ENCODE measurements at regions not wholly inside any gene's neighbourhood (a gene's known extent, or its start where the extent isn't known, plus 50 kb on each side); places are given as distances from the start of the nearest gene placed in this dataset.

DNA sequence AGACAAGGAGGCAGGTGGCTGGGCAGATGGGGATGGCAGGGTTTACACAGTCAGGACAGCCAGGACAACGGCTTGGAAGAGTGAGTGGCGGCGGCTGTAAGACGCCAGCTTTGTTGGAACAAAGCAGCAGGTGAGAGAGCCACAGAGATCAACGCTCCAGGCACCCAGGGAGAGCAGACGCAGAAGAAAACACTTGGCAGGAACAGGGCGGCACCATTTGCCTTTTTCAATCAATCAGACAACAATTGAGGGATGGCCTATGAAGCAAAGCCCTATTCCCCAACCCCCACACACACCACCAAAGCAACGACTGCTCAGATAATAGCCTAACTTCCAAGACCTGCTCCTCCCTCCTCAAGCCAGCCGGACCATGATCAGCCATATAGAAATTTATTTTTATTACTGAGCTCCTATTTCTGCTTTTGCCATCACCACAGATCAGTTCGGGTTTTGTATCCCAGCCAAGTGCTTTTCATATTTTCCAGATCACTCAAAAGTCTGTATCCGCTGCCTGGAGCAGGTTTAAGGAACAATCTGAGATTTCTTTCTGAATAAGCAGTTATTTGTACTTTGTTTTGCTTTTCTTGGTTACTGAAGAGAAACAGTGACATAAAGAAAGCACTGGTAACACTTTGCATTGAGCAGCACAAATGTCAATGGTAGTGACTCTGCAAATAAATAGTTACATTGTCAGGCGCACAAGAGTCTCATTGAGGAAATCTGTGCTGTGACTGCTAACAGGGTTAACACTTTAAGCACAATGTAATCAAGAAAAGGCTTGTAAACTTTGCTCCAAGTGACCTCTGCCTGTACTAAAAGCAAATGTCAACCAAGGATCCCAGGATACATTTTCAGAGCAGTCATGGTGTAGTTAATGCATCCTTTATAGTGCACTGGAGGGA, 81.8 kb upstream of the RBPJ start:
- no peak for TF ChIP-seq CTCF (IDR thresholded peaks at IDR 0.05; ENCODE audit: borderline replicate concordance, extremely low read depth, low read length, poor library complexity, severe bottlenecking)
- TF ChIP-seq EZH2 (IDR thresholded peaks at IDR 0.05; ENCODE audit: borderline replicate concordance, low read depth, low read length, severe bottlenecking), result no peak
